Ishikawa (cell line): ENCODE measurements at regions not wholly inside any gene's neighbourhood (a gene's known extent, or its start where the extent isn't known, plus 50 kb on each side); places are given as distances from the start of the nearest gene placed in this dataset.

Source experiments
- CEBPB ChIP-seq: IDR thresholded peaks from 2 replicates; pipeline ENCODE4 v1.6.1; 2012
- CREB1 ChIP-seq: IDR thresholded peaks from 2 replicates; pipeline ENCODE4 v1.6.1; 2012; ENCODE audit warnings: low read depth
- EP300 ChIP-seq: IDR thresholded peaks from 2 replicates; pipeline ENCODE4 v1.6.1; 2012; ENCODE audit warnings: borderline replicate concordance
- FOXM1 ChIP-seq: IDR thresholded peaks from 2 replicates; pipeline ENCODE4 v1.6.1; 2012; ENCODE audit warnings: low read depth, borderline replicate concordance
- MAX ChIP-seq: IDR thresholded peaks from 2 replicates; pipeline ENCODE4 v1.6.1; 2012
- NFIC ChIP-seq: IDR thresholded peaks from 2 replicates; pipeline ENCODE4 v1.6.1; 2012
- RAD21 ChIP-seq: IDR thresholded peaks from 2 replicates; pipeline ENCODE4 v1.6.1; 2012; ENCODE audit warnings: low read depth
- REST ChIP-seq: IDR thresholded peaks from 2 replicates; pipeline ENCODE4 v1.6.1; 2012; ENCODE audit warnings: low read depth, mild to moderate bottlenecking
- TAF1 ChIP-seq: IDR thresholded peaks from 2 replicates; pipeline ENCODE4 v1.6.1; 2012; ENCODE audit warnings: low read depth, mild to moderate bottlenecking
- TCF12 ChIP-seq: IDR thresholded peaks from 2 replicates; pipeline ENCODE4 v1.6.1; 2012; ENCODE audit warnings: low read depth
- TEAD4 ChIP-seq: IDR thresholded peaks from 2 replicates; pipeline ENCODE4 v1.6.1; 2012
- USF1 ChIP-seq: IDR thresholded peaks from 2 replicates; pipeline ENCODE4 v1.6.1; 2012
- YY1 ChIP-seq: IDR thresholded peaks from 2 replicates; pipeline ENCODE4 v1.6.1; 2012; ENCODE audit warnings: low read depth
- ZBTB7A ChIP-seq: IDR thresholded peaks from 2 replicates; pipeline ENCODE4 v1.6.1; 2012; ENCODE audit warnings: low read depth

GRCh38 chr4:81758574-81759264 is 287.0 kb upstream of the RASGEF1B start:
- no peak for TF ChIP-seq MAX
- TF ChIP-seq REST: no peak
- no peak for TF ChIP-seq CEBPB
- no peak for TF ChIP-seq FOXM1
- no peak for TF ChIP-seq ZBTB7A
- TF ChIP-seq YY1: no peak
- TF ChIP-seq NFIC: no peak
- TF ChIP-seq RAD21: no peak
- TF ChIP-seq EP300: no peak
- TF ChIP-seq TAF1: no peak
- TF ChIP-seq TCF12: no peak
- no peak for TF ChIP-seq USF1
- TF ChIP-seq TEAD4: no peak
- TF ChIP-seq CREB1: no peak
